ENCODE measurements at regions not wholly inside any gene's neighbourhood (a gene's known extent, or its start where the extent isn't known, plus 50 kb on each side); places are given as distances from the start of the nearest gene placed in this dataset.

DNA sequence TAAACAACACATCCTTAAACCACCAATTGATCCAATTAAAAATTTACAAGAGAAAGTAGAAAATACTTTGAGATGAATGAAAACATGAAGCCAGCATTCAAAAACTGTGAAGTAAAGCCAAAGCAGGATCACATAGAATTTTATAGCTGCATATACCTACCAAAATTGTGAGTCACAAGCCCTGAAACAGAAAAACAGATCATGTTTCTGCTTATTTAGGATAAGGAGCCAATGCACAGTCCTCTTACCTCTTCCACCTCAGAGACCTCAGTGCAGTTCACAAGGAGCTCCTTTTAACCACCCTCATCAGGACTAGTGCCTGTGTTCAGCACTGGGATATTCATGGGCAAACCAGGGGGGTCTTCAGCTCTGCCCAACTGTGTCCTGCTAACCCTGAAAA lies 386.7 kb downstream of the TECRL start:
- no peak overlapping the region for H3K4me3 ChIP-seq
- no peaks in the 10 kb centered on the region for H3K36me3 ChIP-seq (ENCODE audit: low read depth, missing control alignments)
- no peak for TF ChIP-seq CTCF (IDR thresholded peaks at IDR 0.05)
- no peak for TF ChIP-seq POLR2A (IDR thresholded peaks at IDR 0.05)
- H3K4me1 ChIP-seq, result no peaks in the 10 kb centered on the region
- intact Hi-C loops (cut with DNase I; ENCODE audit: low total_unique reads), result no loop called here
- H3K27ac ChIP-seq, result no peak overlapping the region
- H3K27me3 ChIP-seq, result no peaks in the 10 kb centered on the region
- H3K9me3 ChIP-seq, result no peaks in the 10 kb centered on the region
- DNase-seq, result no peak

GRCh38 chr4:64016893-64017292 lies 392.4 kb downstream of the TECRL start:
- TF ChIP-seq CTCF (IDR thresholded peaks at IDR 0.05), result no peak
- TF ChIP-seq POLR2A (IDR thresholded peaks at IDR 0.05), result no peak
- Histone ChIP-seq H3K9me3 (no peaks in the 10 kb centered on the region), H3K36me3 (ENCODE audit: low read depth, missing control alignments) (no peaks in the 10 kb centered on the region), H3K4me1 (no peaks in the 10 kb centered on the region), H3K27ac (no peak overlapping the region), H3K4me3 (no peak overlapping the region), H3K27me3 (no peaks in the 10 kb centered on the region)
- no peak for DNase-seq
- WGBS, 2 donors, result 90 to 93% methylated on average over 11 of the region's 11 CpGs
- intact Hi-C loops (cut with DNase I; ENCODE audit: low total_unique reads), result no loop called here

- Histone ChIP-seq H3K36me3 (ENCODE audit: low read depth, missing control alignments) (no peaks in the 10 kb centered on the region), H3K4me1 (no peaks in the 10 kb centered on the region), H3K27me3 (no peaks in the 10 kb centered on the region), H3K4me3 (no peak overlapping the region), H3K27ac (no peak overlapping the region), H3K9me3 (no peaks in the 10 kb centered on the region)
- TF ChIP-seq POLR2A (IDR thresholded peaks at IDR 0.05) (no peak), CTCF (IDR thresholded peaks at IDR 0.05) (no peak)
- intact Hi-C loops (cut with DNase I; ENCODE audit: low total_unique reads), result no loop called here
- WGBS, 2 donors, result 73 to 81% methylated on average over 5 of the region's 5 CpGs
- no peak for DNase-seq
These were observed 394.6 kb downstream of the TECRL start for GRCh38 chr4:64014647-64015046.

- Histone ChIP-seq H3K4me1 (no peaks in the 10 kb centered on the region), H3K27me3 (no peaks in the 10 kb centered on the region), H3K9me3 (no peaks in the 10 kb centered on the region), H3K36me3 (ENCODE audit: low read depth, missing control alignments) (no peaks in the 10 kb centered on the region), H3K27ac (no peak overlapping the region), H3K4me3 (no peak overlapping the region)
- TF ChIP-seq POLR2A (IDR thresholded peaks at IDR 0.05) (no peak), CTCF (IDR thresholded peaks at IDR 0.05) (no peak)
- intact Hi-C loops (cut with DNase I; ENCODE audit: low total_unique reads), result no loop called here
- DNase-seq, result no peak
- 84 to 93% methylated on average over 5 of the region's 5 CpGs for WGBS, 2 donors
These were observed 407.9 kb downstream of the TECRL start for GRCh38 chr4:64001229-64001898.

- H3K27ac ChIP-seq, result no peak overlapping the region
These were observed 409.0 kb downstream of the TECRL start for GRCh38 chr4:64000241-64000640.

More at GRCh38 chr4:64000241-64000640, 409.0 kb downstream of the TECRL start:
- intact Hi-C loops (cut with DNase I; ENCODE audit: low total_unique reads), result no loop called here
- no peak for TF ChIP-seq POLR2A (IDR thresholded peaks at IDR 0.05)
- TF ChIP-seq CTCF (IDR thresholded peaks at IDR 0.05), result no peak
- H3K4me1 ChIP-seq, result no peaks in the 10 kb centered on the region
- no peaks in the 10 kb centered on the region for H3K9me3 ChIP-seq
- no peak for DNase-seq
- H3K27me3 ChIP-seq, result no peaks in the 10 kb centered on the region
- no peak overlapping the region for H3K4me3 ChIP-seq
- H3K36me3 ChIP-seq (ENCODE audit: low read depth, missing control alignments), result no peaks in the 10 kb centered on the region

All from testis (tissue), 2 donors.